ENCODE measurements at regions not wholly inside any gene's neighbourhood (a gene's known extent, or its start where the extent isn't known, plus 50 kb on each side); places are given as distances from the start of the nearest gene placed in this dataset.

GRCh38 chr1:105254906-105255305 is 1505.2 kb downstream of the AMY1C start:
- no peak for TF ChIP-seq EP300 (IDR thresholded peaks at IDR 0.05)
- TF ChIP-seq, protein P1, sequence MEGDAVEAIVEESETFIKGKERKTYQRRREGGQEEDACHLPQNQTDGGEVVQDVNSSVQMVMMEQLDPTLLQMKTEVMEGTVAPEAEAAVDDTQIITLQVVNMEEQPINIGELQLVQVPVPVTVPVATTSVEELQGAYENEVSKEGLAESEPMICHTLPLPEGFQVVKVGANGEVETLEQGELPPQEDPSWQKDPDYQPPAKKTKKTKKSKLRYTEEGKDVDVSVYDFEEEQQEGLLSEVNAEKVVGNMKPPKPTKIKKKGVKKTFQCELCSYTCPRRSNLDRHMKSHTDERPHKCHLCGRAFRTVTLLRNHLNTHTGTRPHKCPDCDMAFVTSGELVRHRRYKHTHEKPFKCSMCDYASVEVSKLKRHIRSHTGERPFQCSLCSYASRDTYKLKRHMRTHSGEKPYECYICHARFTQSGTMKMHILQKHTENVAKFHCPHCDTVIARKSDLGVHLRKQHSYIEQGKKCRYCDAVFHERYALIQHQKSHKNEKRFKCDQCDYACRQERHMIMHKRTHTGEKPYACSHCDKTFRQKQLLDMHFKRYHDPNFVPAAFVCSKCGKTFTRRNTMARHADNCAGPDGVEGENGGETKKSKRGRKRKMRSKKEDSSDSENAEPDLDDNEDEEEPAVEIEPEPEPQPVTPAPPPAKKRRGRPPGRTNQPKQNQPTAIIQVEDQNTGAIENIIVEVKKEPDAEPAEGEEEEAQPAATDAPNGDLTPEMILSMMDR (IDR thresholded peaks at IDR 0.05) = no peak
- no peak for TF ChIP-seq POLR2AphosphoS5 (IDR thresholded peaks at IDR 0.05)
- TF ChIP-seq POLR2A (IDR thresholded peaks at IDR 0.05) = no peak
